ENCODE measurements at regions not wholly inside any gene's neighbourhood (a gene's known extent, or its start where the extent isn't known, plus 50 kb on each side); places are given as distances from the start of the nearest gene placed in this dataset.
"Not testable (repeated sequence)": the region's sequence is repeated elsewhere in the genome, so short reads cannot be mapped to it uniquely, and the experiment has no call there.

GRCh38 chr6:82588020-82588419, 224.4 kb downstream of the TPBG start:
- DNase-seq: no peak

- DNase-seq: no peak
Observed at GRCh38 chr6:82588859-82589412, 225.3 kb downstream of the TPBG start.

- DNase-seq: peak; percentile 94
Observed at GRCh38 chr6:82589509-82590206, 226.0 kb downstream of the TPBG start.

DNA sequence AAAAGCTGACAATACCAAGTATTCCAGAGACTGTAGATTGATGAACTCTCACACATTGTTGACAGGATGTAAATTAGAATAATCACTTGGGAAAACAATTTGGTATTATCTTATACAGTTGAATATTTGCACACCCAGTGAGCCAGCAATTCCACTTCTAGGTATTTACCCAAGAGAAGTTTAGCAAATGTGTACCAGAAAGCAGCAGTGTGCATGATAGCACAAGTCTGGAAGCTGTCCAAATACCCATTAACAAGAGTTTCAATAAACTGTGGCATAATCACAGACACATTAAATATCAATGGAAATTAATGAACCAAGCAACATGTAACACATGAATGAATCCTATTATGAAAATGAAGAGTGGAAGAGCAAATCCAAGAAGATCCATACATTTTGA, 233.6 kb downstream of the TPBG start:
- DNase-seq: no peak

DNA sequence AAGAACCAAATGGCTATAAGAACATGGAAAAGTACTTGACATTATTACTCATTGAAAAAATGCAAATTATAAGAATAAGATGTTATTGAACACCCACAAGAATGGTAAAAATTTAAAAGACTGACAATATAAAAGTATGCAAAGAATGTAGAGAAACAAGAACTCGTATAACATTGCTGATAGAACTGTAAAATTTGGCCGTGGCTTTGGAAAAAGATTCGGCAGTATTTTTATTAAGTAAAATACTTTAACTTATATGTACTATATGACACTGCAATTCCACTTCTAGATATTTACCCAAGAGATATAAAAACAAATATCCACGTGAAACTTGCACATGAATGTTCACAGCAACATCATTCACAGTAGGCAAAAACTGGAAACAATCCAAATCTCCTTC, 239.2 kb downstream of the TPBG start:
- peak; percentile 10 for DNase-seq

- DNase-seq: no peak
Observed at GRCh38 chr6:82603871-82604270, 240.3 kb downstream of the TPBG start.

DNA sequence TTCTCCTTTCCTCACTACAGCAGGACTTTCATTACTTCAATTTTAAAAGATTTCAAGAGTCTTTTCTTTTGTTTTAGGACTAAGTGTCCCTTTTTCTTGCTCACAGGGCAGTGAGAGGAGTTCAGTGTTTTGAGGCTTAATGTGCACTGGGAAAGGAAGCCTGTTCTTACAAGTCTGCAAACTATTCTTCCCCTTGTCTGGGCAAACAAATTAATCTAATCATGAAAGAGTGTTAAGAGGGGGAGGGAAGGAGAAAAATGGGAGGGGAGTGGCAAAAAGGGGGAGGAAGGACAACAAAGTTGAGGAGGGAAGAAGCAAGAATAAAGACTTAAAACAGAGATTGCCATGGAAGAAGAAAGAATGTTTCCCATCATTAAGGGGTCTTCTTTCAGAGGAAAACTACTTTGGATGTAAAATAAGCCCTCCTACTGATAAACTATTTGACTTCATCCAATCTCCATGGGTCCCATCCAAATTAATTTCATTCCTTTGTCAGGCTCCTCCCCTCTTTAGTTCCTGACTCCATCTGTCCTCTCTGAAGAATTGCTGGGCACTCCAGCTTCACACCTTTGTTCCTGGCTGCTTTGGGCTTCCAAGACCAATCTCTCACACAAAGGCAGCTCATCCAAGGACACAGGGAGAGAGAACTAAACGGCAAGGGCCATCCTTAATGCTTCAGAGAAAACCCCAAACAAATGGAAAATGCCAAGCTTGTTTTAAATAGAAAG, 244.5 kb downstream of the TPBG start:
- no peak for DNase-seq

- DNase-seq: no peak
Observed at GRCh38 chr6:82608781-82609180, 245.2 kb downstream of the TPBG start.

DNA sequence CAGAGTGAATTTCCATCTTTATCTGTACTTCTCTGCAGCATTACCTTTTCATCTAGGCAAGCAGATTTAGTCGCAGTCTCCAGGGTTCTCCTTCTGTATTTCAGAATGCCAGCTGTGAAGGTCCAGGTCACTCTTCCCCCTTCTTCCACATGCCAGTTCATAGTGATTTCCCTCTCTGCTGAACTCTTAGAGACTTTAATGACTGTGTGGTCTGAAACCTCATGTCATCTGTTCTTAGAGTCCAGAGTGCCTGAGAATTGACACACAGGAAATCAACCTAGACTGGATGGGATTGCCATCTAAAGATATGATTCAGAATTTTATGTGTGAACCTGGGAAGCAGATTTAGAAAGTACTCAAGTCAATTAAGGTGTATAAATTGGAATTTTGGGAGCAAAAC, 248.1 kb downstream of the TPBG start:
- no peak for DNase-seq

- DNase-seq: no peak
Observed at GRCh38 chr6:82612475-82613039, 248.9 kb downstream of the TPBG start.

DNA sequence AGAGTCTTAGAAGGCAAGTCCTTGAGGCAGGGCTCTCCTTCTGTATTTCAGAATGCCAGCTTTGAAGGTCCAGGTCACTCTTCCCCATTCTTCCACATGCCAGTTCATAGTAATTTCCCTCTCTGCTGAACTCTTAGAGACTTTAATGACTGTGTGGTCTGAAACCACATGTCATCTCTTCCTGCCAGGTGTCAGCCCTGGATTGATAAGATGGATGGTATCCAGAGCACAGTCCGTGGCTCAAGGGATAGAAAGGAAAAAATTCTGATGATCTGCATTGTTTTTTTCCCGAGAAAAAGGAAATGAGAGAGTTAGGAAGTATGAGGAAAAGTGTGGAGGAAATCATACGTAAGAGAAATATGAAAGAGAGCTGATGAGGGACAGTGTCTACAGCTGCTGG, 250.9 kb downstream of the TPBG start:
- no peak for DNase-seq

DNA sequence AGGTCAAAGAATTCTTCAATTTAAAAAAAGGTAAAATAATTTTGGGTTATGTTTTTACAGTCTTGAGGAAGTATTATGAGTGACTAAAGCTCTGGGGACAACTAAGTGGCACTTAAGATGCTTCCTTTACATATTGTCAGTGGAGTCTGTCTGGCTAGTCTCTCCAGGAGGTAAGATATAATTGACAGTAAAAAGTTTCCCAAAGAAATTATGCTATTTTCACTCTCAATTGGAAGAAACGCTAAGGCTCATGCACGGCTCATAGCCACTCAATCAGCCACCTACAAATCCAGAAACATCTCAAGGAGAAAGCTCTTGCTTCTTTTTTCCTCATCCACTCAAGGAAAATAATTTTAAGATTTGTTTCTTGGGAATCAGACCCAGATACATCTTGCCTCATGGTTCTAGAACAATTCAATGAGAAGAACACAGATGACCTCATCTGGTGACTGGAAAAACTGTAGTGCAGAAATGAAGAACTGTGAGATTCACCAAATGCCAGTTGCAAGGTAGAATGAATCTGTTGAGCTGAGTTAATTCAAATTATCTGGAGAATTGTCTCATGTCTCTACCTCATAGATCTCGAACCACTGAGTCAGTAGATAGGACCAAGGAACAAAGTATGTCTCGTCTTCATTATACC, 252.9 kb downstream of the TPBG start:
- DNase-seq: peak; percentile 11

DNA sequence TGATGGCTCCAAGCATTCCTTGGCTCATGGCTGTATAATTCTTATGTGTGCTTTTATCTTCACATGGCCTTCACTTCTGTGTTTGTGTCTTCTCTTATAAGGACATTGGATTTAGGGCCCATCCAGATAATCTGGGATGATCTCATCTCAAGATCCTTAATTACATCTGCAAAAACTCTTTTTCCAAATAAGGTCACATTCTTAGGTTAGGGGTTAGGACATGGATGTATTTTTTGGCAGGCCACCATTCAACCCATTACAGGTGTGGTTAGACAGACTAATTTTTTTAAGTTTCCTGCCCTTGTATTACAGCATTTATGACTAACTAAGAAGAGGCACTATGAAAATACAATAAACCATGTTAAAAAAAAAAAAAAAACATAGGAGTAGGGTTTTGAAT, 254.0 kb downstream of the TPBG start:
- DNase-seq: peak; percentile 16

DNA sequence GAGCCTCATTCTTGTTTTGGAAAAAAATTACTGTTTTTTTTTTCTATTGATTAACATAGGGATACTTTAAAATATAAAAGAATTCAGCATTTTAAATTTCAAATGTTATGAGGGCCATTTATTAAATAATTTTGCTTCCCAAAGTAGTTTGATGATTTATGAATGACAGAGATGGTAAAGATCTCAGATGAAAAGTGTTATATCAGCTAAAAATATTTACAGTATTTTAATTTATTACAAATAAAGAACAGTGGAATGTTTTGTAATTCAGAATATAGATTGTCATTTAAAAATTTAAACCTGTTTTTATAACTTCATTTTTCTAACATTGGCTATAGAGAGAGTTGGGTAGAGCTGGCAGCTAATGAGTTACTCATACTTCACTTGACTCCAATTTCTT, 256.0 kb downstream of the TPBG start:
- DNase-seq: no peak

DNA sequence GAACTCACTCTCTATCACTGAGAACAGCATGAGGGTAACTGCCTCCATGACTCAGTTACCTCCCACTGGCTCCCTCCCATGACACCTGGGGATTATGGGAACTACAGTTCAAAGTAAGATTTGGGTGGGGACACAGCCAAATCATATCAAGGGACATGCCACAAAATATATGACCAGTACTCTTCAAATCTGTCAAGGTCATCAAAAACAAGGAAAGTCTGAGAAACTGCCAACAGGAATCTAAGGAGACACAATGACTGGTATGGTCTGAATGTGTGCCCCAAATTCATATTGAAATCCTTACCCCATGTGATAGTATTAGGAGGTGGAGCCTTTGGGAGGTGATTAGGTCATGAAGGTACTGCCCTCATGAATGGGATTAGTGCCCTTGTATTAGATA, 258.8 kb downstream of the TPBG start:
- DNase-seq: no peak

DNA sequence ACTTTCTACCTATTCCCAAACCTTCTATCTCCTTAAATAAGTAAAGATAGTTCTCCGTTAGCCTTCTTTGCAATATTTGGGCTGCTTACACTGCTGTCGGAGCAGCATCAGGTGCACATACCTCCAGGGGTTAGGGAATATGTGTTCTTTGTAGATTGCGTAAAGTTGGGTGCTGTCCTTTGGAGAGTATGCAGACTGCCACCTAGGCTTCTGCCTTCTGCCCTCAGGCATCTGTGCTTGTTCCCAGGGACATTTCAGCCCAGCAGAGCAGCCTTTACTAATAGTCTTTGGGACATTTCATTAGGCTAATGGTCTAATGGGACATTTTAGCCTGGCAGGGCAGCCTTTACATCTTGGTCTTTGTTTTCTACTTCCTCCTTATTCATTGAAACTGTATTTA, 260.6 kb downstream of the TPBG start:
- DNase-seq: no peak

- DNase-seq: not testable (repeated sequence)
Observed at GRCh38 chr6:82626946-82627345, 263.3 kb downstream of the TPBG start.

DNA sequence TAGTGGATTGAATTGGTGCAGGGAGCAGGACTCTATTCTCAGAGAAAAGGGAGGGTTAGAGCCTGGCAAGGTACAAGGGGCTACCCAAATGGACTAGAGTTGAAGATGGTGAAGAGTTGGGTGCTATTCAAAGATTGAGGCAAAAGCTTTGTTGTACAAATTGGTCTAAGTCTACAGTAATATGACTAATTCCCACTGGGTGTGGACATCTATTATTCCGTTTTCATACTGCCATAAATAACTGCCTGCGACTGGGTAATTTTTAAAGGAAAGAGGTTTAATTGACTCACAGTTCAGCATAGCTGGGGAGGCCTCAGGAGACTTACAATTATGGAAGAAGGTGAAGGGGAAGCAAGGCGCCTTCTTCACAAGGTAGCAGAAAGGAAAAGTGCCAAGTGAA, 266.3 kb downstream of the TPBG start:
- DNase-seq: no peak

DNA sequence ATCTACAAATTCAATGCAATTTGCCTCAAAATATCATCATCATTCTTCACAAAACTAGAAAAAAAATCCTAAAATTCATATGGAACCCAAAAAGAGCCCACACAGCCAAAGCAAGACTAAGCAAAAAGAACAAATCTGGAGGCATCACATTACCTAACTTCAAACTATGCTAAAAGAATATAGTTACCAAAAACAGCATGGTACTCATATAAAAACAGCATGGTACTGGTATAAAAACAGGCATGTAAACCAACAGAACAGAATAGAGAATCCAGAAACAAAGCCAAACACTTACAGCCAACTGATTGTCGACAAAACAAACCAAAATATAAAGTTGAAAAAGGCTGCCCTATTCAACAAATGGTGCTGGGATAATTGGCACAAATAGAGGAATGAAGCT, 278.1 kb downstream of the TPBG start:
- DNase-seq: no peak

DNA sequence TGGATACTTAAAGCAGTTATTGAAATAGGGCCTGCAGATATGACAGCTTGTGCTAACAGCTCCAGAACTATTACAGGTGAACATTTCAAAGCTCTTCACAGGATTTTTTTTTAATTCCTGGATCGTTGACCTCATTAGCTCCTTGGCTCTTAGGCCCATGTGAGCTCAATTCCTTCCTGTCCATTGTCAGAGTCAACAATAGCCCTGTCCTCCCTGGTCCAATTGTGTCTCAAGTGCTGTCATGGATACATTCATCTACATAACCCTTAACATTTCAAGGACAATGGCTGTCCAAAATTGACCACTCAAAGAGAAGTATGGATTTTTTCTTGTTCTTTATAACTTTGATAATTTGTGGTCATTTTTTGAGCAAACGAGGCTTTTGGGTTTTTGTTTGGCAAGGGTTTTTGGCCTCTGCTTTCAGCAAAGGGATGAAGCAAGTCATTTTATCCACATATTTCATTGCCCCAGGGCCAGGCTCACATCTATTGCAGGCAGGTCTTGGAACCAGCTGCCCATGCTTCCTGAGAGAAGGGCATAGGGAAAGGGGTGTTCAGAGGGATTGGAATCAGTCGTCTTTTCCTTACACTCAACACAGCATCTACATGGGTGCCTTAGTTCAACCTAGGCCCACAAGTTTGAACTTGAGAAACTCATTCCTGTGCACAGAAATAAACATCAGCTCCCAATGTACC, 282.1 kb downstream of the TPBG start:
- DNase-seq: no peak

DNA sequence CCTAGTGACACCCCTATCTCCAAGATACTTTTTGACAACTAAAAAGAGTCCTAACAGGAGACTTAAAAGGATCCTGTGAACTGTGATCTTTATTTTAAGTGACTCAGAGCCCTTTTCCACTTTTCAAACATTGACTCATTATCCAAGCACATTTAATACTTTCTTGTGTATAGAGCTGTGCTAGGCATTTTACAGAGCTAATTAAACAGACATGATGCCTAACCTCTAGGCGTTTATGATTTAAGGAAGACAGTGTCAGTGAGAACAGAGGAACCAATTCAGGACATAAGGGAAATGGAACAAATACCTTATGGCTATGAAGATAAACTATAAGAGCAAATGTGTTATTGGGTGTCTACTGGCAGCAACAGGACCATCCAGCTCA, 282.6 kb downstream of the TPBG start:
- DNase-seq: no peak

- no peak for DNase-seq
Observed at GRCh38 chr6:82651845-82652335, 288.3 kb downstream of the TPBG start.

DNA sequence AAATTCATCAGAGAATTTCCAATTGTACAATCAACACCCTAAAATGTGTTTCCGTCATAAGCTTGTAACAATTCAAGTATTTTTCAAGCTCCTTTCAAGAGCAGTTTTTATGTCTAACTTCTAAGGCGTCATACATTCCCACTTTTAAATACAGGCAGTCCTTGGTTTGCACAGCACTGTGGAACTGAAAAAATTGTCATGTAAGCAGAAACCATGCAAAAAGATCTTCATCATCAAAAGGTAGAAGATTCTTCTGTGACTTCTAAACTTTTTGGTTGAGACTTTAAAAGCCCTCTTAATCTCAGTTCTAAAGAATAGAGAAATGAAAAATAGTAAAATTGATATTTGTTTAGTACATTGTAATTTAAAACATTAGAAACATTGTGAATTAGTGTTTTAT, 315.6 kb downstream of the TPBG start:
- DNase-seq: no peak

Measured in fibroblast of upper back skin (primary cell).